GM23338 (cell line): ENCODE measurements at regions not wholly inside any gene's neighbourhood (a gene's known extent, or its start where the extent isn't known, plus 50 kb on each side); places are given as distances from the start of the nearest gene placed in this dataset.

Experiments
- CREB1 ChIP-seq: fragments of 250-450 bp; sonication (Bioruptor Pico); IDR thresholded peaks from 2 replicates; pipeline ENCODE4 v1.5.0; 2020; ENCODE audit warnings: low read depth, mild to moderate bottlenecking, moderate library complexity
- EZH2 ChIP-seq: fragments of 200-600 bp; sonication (generic); IDR thresholded peaks from one replicate; pipeline ENCODE4 v1.8.0; 2017; ENCODE audit warnings: antibody characterized with exemption, mild to moderate bottlenecking, low read depth; ENCODE audit not compliant: unreplicated experiment
- EZH2phosphoT487 ChIP-seq: fragments of 200-600 bp; sonication (generic); IDR thresholded peaks from one replicate; pipeline ENCODE4 v1.8.1; 2018; ENCODE audit warnings: antibody characterized with exemption; ENCODE audit not compliant: unreplicated experiment
- POLR2AphosphoS5 ChIP-seq: IDR thresholded peaks from 2 replicates; pipeline ENCODE4 v1.6.1; 2016; ENCODE audit warnings: antibody characterized with exemption, low read depth
- ZNF331 ChIP-seq: fragments of 250-450 bp; sonication (Bioruptor Pico); IDR thresholded peaks from 2 replicates; pipeline ENCODE4 v1.5.0; 2020; ENCODE audit warnings: low read depth, mild to moderate bottlenecking, moderate library complexity
- TF ChIP-seq, protein P1 (sequence below), 2 experiments: fragments of 200-600 bp in 1 of 2; sonication (generic) in 1 of 2; conservative IDR thresholded peaks; 2 replicates each; pipeline versions ENCODE4 v1.5.1 to v1.6.1; 2016 to 2017; ENCODE audit warnings: antibody characterized with exemption in 2 of 2, low read depth in 2 of 2, mild to moderate bottlenecking in 2 of 2, moderate library complexity in 1 of 2
- TF ChIP-seq, protein P2 (sequence below): IDR thresholded peaks from 2 replicates; pipeline ENCODE4 v1.6.1; 2016; ENCODE audit warnings: antibody characterized with exemption
- TF ChIP-seq, protein P3 (sequence below): IDR thresholded peaks from one replicate; pipeline ENCODE4 v1.6.1; 2018; ENCODE audit warnings: antibody characterized with exemption; ENCODE audit not compliant: unreplicated experiment

DNA sequence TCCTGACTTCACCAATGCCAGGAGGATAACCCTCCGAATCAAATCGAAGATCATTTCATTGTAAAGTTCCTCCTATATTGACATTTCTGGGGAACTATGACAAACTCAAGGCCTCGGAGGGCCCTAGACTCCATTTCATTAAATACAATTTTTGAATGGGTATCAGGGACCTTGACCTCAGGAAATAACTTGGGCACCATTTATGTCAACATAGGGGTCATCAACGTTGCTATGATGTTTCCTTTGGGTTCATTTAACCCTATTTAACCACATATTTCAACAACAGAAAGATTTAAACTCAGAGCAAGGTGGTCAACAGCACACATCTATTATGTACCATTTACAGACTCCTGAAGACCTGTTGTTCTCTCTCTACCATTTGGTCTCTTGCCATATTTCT, 395.1 kb downstream of the TRIML1 start:
- TF ChIP-seq, protein P1, sequence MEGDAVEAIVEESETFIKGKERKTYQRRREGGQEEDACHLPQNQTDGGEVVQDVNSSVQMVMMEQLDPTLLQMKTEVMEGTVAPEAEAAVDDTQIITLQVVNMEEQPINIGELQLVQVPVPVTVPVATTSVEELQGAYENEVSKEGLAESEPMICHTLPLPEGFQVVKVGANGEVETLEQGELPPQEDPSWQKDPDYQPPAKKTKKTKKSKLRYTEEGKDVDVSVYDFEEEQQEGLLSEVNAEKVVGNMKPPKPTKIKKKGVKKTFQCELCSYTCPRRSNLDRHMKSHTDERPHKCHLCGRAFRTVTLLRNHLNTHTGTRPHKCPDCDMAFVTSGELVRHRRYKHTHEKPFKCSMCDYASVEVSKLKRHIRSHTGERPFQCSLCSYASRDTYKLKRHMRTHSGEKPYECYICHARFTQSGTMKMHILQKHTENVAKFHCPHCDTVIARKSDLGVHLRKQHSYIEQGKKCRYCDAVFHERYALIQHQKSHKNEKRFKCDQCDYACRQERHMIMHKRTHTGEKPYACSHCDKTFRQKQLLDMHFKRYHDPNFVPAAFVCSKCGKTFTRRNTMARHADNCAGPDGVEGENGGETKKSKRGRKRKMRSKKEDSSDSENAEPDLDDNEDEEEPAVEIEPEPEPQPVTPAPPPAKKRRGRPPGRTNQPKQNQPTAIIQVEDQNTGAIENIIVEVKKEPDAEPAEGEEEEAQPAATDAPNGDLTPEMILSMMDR (conservative IDR thresholded peaks at IDR 0.05; ENCODE audit: low read depth in 2 of 2): no peak
- TF ChIP-seq POLR2AphosphoS5 (no peak), EZH2phosphoT487 (no peak), EZH2 (no peak), ZNF331 (CRISPR knock-in tag) (no peak), CREB1 (no peak)
- TF ChIP-seq, protein P2, sequence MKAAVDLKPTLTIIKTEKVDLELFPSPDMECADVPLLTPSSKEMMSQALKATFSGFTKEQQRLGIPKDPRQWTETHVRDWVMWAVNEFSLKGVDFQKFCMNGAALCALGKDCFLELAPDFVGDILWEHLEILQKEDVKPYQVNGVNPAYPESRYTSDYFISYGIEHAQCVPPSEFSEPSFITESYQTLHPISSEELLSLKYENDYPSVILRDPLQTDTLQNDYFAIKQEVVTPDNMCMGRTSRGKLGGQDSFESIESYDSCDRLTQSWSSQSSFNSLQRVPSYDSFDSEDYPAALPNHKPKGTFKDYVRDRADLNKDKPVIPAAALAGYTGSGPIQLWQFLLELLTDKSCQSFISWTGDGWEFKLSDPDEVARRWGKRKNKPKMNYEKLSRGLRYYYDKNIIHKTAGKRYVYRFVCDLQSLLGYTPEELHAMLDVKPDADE: no peak
- TF ChIP-seq, protein P3, sequence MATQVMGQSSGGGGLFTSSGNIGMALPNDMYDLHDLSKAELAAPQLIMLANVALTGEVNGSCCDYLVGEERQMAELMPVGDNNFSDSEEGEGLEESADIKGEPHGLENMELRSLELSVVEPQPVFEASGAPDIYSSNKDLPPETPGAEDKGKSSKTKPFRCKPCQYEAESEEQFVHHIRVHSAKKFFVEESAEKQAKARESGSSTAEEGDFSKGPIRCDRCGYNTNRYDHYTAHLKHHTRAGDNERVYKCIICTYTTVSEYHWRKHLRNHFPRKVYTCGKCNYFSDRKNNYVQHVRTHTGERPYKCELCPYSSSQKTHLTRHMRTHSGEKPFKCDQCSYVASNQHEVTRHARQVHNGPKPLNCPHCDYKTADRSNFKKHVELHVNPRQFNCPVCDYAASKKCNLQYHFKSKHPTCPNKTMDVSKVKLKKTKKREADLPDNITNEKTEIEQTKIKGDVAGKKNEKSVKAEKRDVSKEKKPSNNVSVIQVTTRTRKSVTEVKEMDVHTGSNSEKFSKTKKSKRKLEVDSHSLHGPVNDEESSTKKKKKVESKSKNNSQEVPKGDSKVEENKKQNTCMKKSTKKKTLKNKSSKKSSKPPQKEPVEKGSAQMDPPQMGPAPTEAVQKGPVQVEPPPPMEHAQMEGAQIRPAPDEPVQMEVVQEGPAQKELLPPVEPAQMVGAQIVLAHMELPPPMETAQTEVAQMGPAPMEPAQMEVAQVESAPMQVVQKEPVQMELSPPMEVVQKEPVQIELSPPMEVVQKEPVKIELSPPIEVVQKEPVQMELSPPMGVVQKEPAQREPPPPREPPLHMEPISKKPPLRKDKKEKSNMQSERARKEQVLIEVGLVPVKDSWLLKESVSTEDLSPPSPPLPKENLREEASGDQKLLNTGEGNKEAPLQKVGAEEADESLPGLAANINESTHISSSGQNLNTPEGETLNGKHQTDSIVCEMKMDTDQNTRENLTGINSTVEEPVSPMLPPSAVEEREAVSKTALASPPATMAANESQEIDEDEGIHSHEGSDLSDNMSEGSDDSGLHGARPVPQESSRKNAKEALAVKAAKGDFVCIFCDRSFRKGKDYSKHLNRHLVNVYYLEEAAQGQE: no peak
